SK-N-SH (cell line): ENCODE measurements at regions not wholly inside any gene's neighbourhood (a gene's known extent, or its start where the extent isn't known, plus 50 kb on each side); places are given as distances from the start of the nearest gene placed in this dataset.

Source experiments
- CTCF ChIA-PET: fragments of 300-600, 350-600 bp; formaldehyde crosslinking; extraction: SDS; loops from one replicate; lab custom pipeline; 2021; lab: Yijun Ruan, JAX
- POLR2A ChIA-PET: fragments of 350-600 bp; sonication (Branson Sonifier 250); formaldehyde crosslinking; extraction: SDS; loops from one replicate; lab custom pipeline; 2020; ENCODE audit warnings: antibody characterized with exemption, inconsistent platforms; lab: Yijun Ruan, JAX
- DNase-seq: peaks from one replicate; pipeline ENCODE4 v3.0.0; 2012
- H2AFZ ChIP-seq: fragments of 200-600 bp; sonication (generic); 2 replicates; pipeline ENCODE4 v1.8.1; 2016; ENCODE audit warnings: antibody characterized with exemption, mild to moderate bottlenecking, low read depth
- H3F3A ChIP-seq: fragments of 200-600 bp; sonication (generic); replicated peaks from 2 replicates; pipeline ENCODE3; 2016; ENCODE audit warnings: antibody characterized with exemption, mild to moderate bottlenecking; ENCODE audit not compliant: insufficient read depth
- H3K27ac ChIP-seq, 2 experiments: fragments of 200-500 bp in 1 of 2; fragments of 200-600 bp in 1 of 2; sonication (Bioruptor generic) in 1 of 2; sonication (generic), shearing (Covaris generic) in 1 of 2; 2 replicates each; pipeline versions ENCODE4 v1.5.1 to v1.6.1; 2014 to 2016; ENCODE audit warnings: low read depth in 2 of 2, inconsistent platforms in 1 of 2, low read length in 1 of 2, mild to moderate bottlenecking in 1 of 2, mixed read lengths in 1 of 2
- H3K27me3 ChIP-seq: fragments of 200-600 bp; sonication (generic), shearing (Covaris generic); 2 replicates; pipeline ENCODE4 v1.6.1; 2016; ENCODE audit warnings: mixed run types; ENCODE audit not compliant: insufficient read depth
- H3K36me3 ChIP-seq, 2 experiments: fragments of 200-500 bp in 1 of 2; fragments of 200-600 bp in 1 of 2; sonication (Bioruptor generic) in 1 of 2; sonication (generic) in 1 of 2; replicated peaks in 1 of 2; 2 replicates each; pipeline versions ENCODE3 to v1.5.1; 2014 to 2016; ENCODE audit warnings: low read length in 1 of 2, mild to moderate bottlenecking in 1 of 2; ENCODE audit not compliant: insufficient read depth in 2 of 2, control insufficient read depth in 1 of 2
- H3K4me1 ChIP-seq, 2 experiments: fragments of 200-500 bp in 1 of 2; fragments of 200-600 bp in 1 of 2; sonication (Bioruptor generic) in 1 of 2; sonication (generic), shearing (Covaris generic) in 1 of 2; 2 replicates each; pipeline versions ENCODE4 v1.5.1 to v1.6.1; 2014 to 2016; ENCODE audit warnings: low read depth in 1 of 2, low read length in 1 of 2, mixed run types in 1 of 2; ENCODE audit not compliant: insufficient read depth in 2 of 2, control insufficient read depth in 1 of 2
- H3K4me2 ChIP-seq: fragments of 200-600 bp; sonication (generic), shearing (Covaris generic); 2 replicates; pipeline ENCODE4 v1.6.1; 2017; ENCODE audit warnings: mixed run types
- H3K4me3 ChIP-seq, 2 experiments: fragments of 200-500 bp in 1 of 2; fragments of 200-600 bp in 1 of 2; sonication (Bioruptor generic) in 1 of 2; sonication (generic), shearing (Covaris generic) in 1 of 2; 2 replicates each; pipeline versions ENCODE4 v1.5.1 to v1.8.1; 2014 to 2016; ENCODE audit warnings: low read depth in 2 of 2, inconsistent platforms in 1 of 2, low read length in 1 of 2, mild to moderate bottlenecking in 1 of 2, mixed read lengths in 1 of 2, moderate library complexity in 1 of 2
- H3K79me2 ChIP-seq: fragments of 200-600 bp; sonication (generic); 2 replicates; pipeline ENCODE4 v1.8.1; 2017; ENCODE audit warnings: mild to moderate bottlenecking; ENCODE audit not compliant: insufficient read depth
- H3K9ac ChIP-seq: fragments of 200-600 bp; sonication (generic); 2 replicates; pipeline ENCODE4 v1.6.1; 2017; ENCODE audit warnings: mixed run types
- H3K9me2 ChIP-seq: fragments of 200-600 bp; sonication (generic); 2 replicates; pipeline ENCODE4 v1.6.1; 2017; ENCODE audit warnings: mixed run types
- H3K9me3 ChIP-seq: fragments of 200-600 bp; sonication (generic); 2 replicates; pipeline ENCODE4 v1.6.1; 2017; ENCODE audit warnings: mixed run types, mild to moderate bottlenecking, moderate library complexity
- H4K20me1 ChIP-seq: fragments of 200-600 bp; sonication (generic); 2 replicates; pipeline ENCODE4 v1.6.1; 2017; ENCODE audit warnings: mild to moderate bottlenecking, mixed run types; ENCODE audit not compliant: insufficient read depth
- ELF1 ChIP-seq: IDR thresholded peaks from 2 replicates; pipeline ENCODE4 v1.4.0; 2012
- FOXJ3 ChIP-seq: sonication (generic); formaldehyde crosslinking; IDR thresholded peaks from 2 replicates; pipeline ENCODE4 v1.5.1; 2020; ENCODE audit warnings: mild to moderate bottlenecking, missing genetic modification reagents
- FOXM1 ChIP-seq: IDR thresholded peaks from 2 replicates; pipeline ENCODE4 v1.4.0; 2012; ENCODE audit warnings: low read depth, mild to moderate bottlenecking
- GABPA ChIP-seq: IDR thresholded peaks from 2 replicates; pipeline ENCODE4 v1.4.0; 2012; ENCODE audit warnings: low read depth, mild to moderate bottlenecking
- JUND ChIP-seq: IDR thresholded peaks from 2 replicates; pipeline ENCODE4 v1.4.0; 2012
- MEF2A ChIP-seq: IDR thresholded peaks from 2 replicates; pipeline ENCODE4 v1.4.0; 2012; ENCODE audit warnings: low read depth, borderline replicate concordance
- POLR2AphosphoS5 ChIP-seq: IDR thresholded peaks from 2 replicates; pipeline ENCODE4 v1.6.1; 2012; ENCODE audit warnings: low read depth, low read length
- RAD21 ChIP-seq: IDR thresholded peaks from 2 replicates; pipeline ENCODE4 v1.6.1; 2012; ENCODE audit warnings: mild to moderate bottlenecking, low read length
- SIN3A ChIP-seq: IDR thresholded peaks from 2 replicates; pipeline ENCODE4 v1.6.1; 2012; ENCODE audit warnings: low read depth, mild to moderate bottlenecking, low read length, moderate library complexity, borderline replicate concordance
- TAF1 ChIP-seq: IDR thresholded peaks from 2 replicates; pipeline ENCODE4 v1.6.1; 2012; ENCODE audit warnings: low read depth, mild to moderate bottlenecking, low read length, moderate library complexity, borderline replicate concordance
- TEAD4 ChIP-seq: IDR thresholded peaks from 2 replicates; pipeline ENCODE4 v1.4.0; 2012; ENCODE audit warnings: mild to moderate bottlenecking, borderline replicate concordance; ENCODE audit not compliant: insufficient read depth
- WGBS: methylation state at CpG from one replicate; pipeline ENCODE4 v1.1.6; 2017; ENCODE audit warnings: low lambda C conversion rate; 5-methylcytosine and 5-hydroxymethylcytosine counted together
- TF ChIP-seq, protein P1 (sequence below): IDR thresholded peaks from 2 replicates; pipeline ENCODE4; 2012
- TF ChIP-seq, protein P2 (sequence below): IDR thresholded peaks from 2 replicates; pipeline ENCODE4 v1.4.0; 2012; ENCODE audit warnings: low read depth, borderline replicate concordance
- TF ChIP-seq, protein P3 (sequence below): IDR thresholded peaks from 2 replicates; pipeline ENCODE4 v1.6.1; 2012; ENCODE audit warnings: mild to moderate bottlenecking, low read depth, low read length, moderate library complexity
- TF ChIP-seq, protein P4 (sequence below): fragments of 150-350 bp; IDR thresholded peaks from 2 replicates; pipeline ENCODE4 v1.6.1; 2016; ENCODE audit warnings: mild to moderate bottlenecking, low read depth, low read length

DNA sequence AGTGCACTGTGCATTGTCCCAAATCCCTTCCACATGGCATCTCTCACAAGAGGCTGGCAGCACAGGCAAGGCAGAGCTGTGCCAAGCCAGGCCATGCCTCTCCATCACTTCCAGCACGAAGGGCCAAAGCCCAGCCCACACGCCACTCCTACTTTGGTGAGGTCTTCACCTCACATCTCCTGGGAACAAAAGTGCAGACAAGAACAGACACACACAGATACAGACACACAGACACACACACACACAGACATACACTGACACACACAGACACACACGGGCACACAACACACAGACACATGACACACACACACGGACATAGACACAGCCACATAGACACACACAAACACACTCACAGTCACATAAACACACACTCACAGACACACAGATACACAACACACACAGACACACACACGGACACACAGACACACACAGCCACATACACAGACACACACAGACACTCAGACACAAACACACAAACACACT lies 233.3 kb downstream of the UACA start:
- no peaks in the 10 kb centered on the region for H3K36me3 ChIP-seq
- H3K27me3 ChIP-seq: no peaks in the 10 kb centered on the region; the same call in 1 of the 2 replicates
- CTCF ChIA-PET: no interaction called here
- TF ChIP-seq RAD21: no peak
- TF ChIP-seq SIN3A: no peak
- TF ChIP-seq, all 33 proteins: peak for 0
- POLR2A ChIA-PET: no interaction called here
- Histone ChIP-seq H3K27ac (no peak overlapping the region), H2AFZ (no peak overlapping the region), H3F3A (peaks cover 5% of the 10 kb centered on the region), H3K4me2 (no peak overlapping the region), H3K9me3 (no peaks in the 10 kb centered on the region), H3K79me2 (no peaks in the 10 kb centered on the region), H3K9ac (no peak overlapping the region), H3K9me2 (no peaks in the 10 kb centered on the region), H3K4me1 (peaks cover 32 to 35% of the 10 kb centered on the region in 2 experiments; a peak in 3 of 4 replicates), H3K4me3 (no peak overlapping the region), H4K20me1 (no peaks in the 10 kb centered on the region)
- 87% methylated on average over 5 of the region's 5 CpGs for WGBS
- DNase-seq: no peak

DNA sequence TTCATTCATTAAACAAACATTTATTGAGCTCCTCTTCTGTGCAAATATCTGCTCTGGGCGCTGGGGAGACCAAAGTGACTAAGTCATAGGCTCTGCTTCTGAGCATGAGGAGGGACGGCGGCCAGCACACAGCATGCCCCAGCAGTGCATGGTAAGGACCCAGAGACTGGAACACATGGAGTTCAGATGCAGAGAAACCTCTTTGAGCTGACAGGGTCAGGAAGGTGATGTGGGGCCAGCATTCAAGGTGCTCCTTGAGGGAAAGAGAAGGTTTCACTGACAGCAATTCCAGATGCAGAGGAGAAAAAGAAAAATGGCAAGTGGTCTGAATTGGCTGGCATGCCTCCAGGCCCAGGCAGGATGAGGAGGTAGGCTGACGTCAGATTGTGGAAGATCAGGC lies 234.5 kb downstream of the UACA start:
- Histone ChIP-seq H3K4me3 (no peak overlapping the region), H3K79me2 (no peaks in the 10 kb centered on the region), H3K4me1 (peaks cover 25 to 35% of the 10 kb centered on the region in 2 experiments; a peak in 3 of 4 replicates), H3K4me2 (no peak overlapping the region), H3K36me3 (no peaks in the 10 kb centered on the region), H4K20me1 (no peaks in the 10 kb centered on the region), H3K9ac (no peak overlapping the region), H3K27ac (no peak overlapping the region), H3K27me3 (no peaks in the 10 kb centered on the region; the same call in 1 of the 2 replicates), H3K9me3 (no peaks in the 10 kb centered on the region), H2AFZ (no peak overlapping the region), H3F3A (peaks cover 3% of the 10 kb centered on the region), H3K9me2 (no peaks in the 10 kb centered on the region)
- TF ChIP-seq, protein P1, sequence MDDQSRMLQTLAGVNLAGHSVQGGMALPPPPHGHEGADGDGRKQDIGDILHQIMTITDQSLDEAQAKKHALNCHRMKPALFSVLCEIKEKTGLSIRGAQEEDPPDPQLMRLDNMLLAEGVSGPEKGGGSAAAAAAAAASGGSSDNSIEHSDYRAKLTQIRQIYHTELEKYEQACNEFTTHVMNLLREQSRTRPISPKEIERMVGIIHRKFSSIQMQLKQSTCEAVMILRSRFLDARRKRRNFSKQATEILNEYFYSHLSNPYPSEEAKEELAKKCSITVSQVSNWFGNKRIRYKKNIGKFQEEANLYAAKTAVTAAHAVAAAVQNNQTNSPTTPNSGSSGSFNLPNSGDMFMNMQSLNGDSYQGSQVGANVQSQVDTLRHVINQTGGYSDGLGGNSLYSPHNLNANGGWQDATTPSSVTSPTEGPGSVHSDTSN: no peak
- TF ChIP-seq TAF1: no peak
- TF ChIP-seq, protein P2, sequence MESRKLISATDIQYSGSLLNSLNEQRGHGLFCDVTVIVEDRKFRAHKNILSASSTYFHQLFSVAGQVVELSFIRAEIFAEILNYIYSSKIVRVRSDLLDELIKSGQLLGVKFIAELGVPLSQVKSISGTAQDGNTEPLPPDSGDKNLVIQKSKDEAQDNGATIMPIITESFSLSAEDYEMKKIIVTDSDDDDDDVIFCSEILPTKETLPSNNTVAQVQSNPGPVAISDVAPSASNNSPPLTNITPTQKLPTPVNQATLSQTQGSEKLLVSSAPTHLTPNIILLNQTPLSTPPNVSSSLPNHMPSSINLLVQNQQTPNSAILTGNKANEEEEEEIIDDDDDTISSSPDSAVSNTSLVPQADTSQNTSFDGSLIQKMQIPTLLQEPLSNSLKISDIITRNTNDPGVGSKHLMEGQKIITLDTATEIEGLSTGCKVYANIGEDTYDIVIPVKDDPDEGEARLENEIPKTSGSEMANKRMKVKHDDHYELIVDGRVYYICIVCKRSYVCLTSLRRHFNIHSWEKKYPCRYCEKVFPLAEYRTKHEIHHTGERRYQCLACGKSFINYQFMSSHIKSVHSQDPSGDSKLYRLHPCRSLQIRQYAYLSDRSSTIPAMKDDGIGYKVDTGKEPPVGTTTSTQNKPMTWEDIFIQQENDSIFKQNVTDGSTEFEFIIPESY: no peak
- no peak for TF ChIP-seq GABPA
- TF ChIP-seq, protein P3, sequence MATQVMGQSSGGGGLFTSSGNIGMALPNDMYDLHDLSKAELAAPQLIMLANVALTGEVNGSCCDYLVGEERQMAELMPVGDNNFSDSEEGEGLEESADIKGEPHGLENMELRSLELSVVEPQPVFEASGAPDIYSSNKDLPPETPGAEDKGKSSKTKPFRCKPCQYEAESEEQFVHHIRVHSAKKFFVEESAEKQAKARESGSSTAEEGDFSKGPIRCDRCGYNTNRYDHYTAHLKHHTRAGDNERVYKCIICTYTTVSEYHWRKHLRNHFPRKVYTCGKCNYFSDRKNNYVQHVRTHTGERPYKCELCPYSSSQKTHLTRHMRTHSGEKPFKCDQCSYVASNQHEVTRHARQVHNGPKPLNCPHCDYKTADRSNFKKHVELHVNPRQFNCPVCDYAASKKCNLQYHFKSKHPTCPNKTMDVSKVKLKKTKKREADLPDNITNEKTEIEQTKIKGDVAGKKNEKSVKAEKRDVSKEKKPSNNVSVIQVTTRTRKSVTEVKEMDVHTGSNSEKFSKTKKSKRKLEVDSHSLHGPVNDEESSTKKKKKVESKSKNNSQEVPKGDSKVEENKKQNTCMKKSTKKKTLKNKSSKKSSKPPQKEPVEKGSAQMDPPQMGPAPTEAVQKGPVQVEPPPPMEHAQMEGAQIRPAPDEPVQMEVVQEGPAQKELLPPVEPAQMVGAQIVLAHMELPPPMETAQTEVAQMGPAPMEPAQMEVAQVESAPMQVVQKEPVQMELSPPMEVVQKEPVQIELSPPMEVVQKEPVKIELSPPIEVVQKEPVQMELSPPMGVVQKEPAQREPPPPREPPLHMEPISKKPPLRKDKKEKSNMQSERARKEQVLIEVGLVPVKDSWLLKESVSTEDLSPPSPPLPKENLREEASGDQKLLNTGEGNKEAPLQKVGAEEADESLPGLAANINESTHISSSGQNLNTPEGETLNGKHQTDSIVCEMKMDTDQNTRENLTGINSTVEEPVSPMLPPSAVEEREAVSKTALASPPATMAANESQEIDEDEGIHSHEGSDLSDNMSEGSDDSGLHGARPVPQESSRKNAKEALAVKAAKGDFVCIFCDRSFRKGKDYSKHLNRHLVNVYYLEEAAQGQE: no peak
- TF ChIP-seq TEAD4: no peak
- no peak for TF ChIP-seq FOXJ3 (CRISPR knock-in tag)
- TF ChIP-seq, protein P4, sequence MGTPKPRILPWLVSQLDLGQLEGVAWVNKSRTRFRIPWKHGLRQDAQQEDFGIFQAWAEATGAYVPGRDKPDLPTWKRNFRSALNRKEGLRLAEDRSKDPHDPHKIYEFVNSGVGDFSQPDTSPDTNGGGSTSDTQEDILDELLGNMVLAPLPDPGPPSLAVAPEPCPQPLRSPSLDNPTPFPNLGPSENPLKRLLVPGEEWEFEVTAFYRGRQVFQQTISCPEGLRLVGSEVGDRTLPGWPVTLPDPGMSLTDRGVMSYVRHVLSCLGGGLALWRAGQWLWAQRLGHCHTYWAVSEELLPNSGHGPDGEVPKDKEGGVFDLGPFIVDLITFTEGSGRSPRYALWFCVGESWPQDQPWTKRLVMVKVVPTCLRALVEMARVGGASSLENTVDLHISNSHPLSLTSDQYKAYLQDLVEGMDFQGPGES: no peak
- TF ChIP-seq MEF2A: no peak
- TF ChIP-seq SIN3A: no peak
- TF ChIP-seq ELF1: no peak
- TF ChIP-seq POLR2AphosphoS5: no peak
- no peak for TF ChIP-seq FOXM1
- TF ChIP-seq JUND: no peak
- ChIA-PET CTCF (interaction anchor here (0.8 kb wide), 1 partner anchor 62 kb away, joined by 3 read pairs; no protein-coding TSS in a partner anchor), POLR2A (no interaction called here)
- no peak for DNase-seq
- 91% methylated on average over 4 of the region's 4 CpGs for WGBS
